ENCODE measurements at regions not wholly inside any gene's neighbourhood (a gene's known extent, or its start where the extent isn't known, plus 50 kb on each side); places are given as distances from the start of the nearest gene placed in this dataset.

GRCh38 chr1:184141361-184141880, 89.9 kb downstream of the TSEN15 start:
- DNase-seq (ENCODE audit: extremely low spot score, insufficient read length, low read depth) (no peak), FAIRE-seq (no peak)

DNA sequence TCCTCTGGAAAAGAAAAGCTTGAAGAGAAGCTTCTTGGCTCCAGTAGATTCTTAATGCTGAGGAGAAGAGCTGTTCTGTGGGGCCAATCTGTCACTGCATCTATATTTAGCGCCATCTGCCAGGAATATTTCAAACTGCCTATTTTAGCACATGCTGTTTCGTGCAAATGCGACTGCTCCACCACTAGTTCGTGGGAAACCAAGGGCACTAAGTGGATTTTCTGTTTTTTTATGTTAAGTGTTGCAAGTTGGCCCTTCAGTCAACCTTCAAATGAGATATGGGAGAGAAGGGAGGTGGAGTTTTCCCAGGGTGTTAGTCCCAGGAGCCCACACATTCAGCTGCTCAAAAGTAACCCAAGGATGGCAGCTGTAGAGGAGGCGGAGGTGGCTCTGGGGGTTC, 91.9 kb downstream of the TSEN15 start:
- FAIRE-seq = no peak
- no peak for DNase-seq (ENCODE audit: extremely low spot score, insufficient read length, low read depth)

GRCh38 chr1:184145083-184145482, 93.6 kb downstream of the TSEN15 start:
- FAIRE-seq (no peak), DNase-seq (ENCODE audit: extremely low spot score, insufficient read length, low read depth) (no peak)

DNA sequence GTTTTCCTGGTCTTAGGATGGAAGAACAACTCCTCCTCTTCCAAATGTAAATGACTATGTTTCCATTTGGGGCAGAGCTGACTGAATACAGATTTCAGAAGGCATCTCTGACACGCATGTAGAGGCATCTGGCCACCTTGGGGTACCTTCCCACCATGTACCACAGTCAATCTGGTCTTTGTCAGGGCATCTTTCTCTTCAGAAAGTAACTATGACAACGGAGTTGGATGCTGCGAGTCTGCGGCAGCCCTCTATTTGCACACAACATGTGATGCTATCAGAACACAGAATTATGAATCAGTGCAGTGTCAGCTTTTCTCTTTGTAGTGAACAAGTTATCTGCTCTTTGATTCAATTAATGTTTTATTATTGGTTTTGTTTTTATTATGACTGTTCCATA, 94.7 kb downstream of the TSEN15 start:
- FAIRE-seq (no peak), DNase-seq (ENCODE audit: extremely low spot score, insufficient read length, low read depth) (no peak)

DNA sequence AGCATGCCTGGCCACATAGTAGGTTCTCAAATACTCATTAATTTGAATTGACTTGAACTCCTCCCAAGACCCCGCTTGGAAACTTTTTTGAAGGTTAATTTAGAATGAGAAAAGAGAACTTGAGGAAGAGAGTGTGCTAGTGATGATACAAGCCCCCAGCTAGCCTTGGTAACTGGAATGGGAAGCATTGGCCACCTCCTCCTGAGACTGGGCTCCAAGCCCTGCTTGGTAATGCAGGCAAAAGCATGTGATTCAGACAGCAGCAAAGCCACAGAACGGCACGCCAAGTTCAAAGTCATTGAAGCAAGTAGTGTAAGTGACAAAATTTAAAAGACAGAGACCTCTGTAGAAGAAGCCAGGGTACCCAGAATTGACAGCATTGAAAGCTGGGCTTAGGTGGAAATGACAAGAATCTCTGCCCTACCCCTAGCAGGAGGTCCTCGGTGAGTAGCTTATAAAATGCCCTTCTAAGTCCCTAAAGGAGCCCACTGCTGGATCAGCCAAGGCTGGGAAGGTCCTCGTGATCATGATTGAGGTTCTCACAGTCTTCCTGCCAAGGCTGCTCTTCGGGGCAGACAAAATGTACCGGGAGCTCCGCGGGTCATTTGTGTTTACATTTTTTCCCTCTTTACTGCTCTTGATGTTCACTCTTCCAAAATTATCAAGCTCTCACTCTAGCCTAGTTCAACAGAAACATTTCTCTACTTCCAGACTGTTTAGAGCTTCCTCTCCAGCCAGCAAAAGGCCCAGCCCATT, 99.4 kb downstream of the TSEN15 start:
- DNase-seq (ENCODE audit: extremely low spot score, insufficient read length, low read depth) (no peak), FAIRE-seq (no peak)

DNA sequence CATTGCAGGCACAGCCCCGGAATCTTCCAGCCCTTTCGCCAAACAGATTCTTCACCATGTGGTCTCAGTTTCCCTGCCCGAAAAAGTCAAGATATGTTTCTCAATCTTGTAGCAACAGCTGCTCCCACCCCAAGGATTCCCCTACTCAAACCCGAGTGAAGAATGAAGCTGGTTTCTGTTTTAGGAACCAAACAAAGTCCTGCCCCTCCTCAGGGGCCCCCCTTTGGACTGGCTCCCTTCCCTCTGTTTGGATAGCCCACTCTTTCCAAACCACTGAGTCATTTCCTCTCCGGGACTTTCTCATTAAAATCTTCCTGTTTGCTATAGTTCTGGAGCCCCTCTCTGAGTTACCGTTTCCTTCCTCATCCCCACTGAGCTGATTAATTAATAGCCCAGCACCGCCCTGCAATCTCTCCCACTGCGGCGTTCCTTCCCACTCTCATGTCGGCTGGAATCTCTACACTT, 100.9 kb downstream of the TSEN15 start:
- no peak for DNase-seq (ENCODE audit: extremely low spot score, insufficient read length, low read depth)

GRCh38 chr1:184152974-184153373, 101.4 kb downstream of the TSEN15 start:
- FAIRE-seq = no peak
- DNase-seq (ENCODE audit: extremely low spot score, insufficient read length, low read depth) = no peak

More for the DNA sequence above, 100.9 kb downstream of the TSEN15 start:
- FAIRE-seq = no peak

DNA sequence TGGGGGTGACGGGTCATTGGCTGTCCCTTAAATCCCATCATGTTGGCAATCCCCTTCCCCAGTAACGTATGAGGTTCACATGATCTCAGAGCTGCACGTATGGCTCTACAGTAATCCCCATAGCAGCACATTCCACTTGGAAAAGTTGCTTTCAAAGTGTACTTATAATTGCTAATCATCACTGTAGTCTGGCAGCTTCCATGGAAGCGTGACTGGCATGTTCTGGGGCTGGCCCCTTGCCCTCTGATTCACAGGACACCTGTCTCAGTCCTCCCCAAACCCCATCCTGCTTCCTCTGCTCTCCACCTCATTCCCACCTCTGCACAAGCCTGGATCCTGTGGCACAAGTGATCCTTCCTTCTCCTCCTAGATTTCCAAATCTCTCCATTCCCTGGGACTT, 102.2 kb downstream of the TSEN15 start:
- no peak for FAIRE-seq

GRCh38 chr1:184156521-184157393, 105.2 kb downstream of the TSEN15 start:
- FAIRE-seq = no peak
- no peak for DNase-seq (ENCODE audit: extremely low spot score, insufficient read length, low read depth)

More for the DNA sequence above, 102.2 kb downstream of the TSEN15 start:
- DNase-seq (ENCODE audit: extremely low spot score, insufficient read length, low read depth) = no peak

DNA sequence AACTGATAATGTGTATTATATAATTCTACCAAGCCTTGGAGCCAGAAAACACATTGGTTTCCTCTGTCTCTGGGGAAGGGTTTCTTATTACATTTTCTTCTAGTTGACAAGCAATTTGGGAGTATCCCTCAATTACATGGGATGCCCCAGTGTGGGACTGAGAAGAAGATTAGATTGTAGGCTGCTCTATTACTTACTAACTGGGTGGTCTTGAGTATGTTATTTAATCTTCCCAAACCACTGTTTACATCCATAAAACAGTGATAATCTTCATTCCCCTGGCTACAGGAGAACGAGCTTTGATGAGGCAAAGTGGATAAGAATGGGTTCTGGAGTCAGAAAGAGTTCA, 105.8 kb downstream of the TSEN15 start:
- FAIRE-seq = no peak
- DNase-seq (ENCODE audit: extremely low spot score, insufficient read length, low read depth) = no peak

GRCh38 chr1:184158896-184159681, 107.6 kb downstream of the TSEN15 start:
- no peak for DNase-seq (ENCODE audit: extremely low spot score, insufficient read length, low read depth)
- FAIRE-seq = no peak

GRCh38 chr1:184160236-184160635, 108.7 kb downstream of the TSEN15 start:
- FAIRE-seq (no peak), DNase-seq (ENCODE audit: extremely low spot score, insufficient read length, low read depth) (no peak)

- FAIRE-seq = no peak
Measured at GRCh38 chr1:184161071-184161698, 109.7 kb downstream of the TSEN15 start.

DNA sequence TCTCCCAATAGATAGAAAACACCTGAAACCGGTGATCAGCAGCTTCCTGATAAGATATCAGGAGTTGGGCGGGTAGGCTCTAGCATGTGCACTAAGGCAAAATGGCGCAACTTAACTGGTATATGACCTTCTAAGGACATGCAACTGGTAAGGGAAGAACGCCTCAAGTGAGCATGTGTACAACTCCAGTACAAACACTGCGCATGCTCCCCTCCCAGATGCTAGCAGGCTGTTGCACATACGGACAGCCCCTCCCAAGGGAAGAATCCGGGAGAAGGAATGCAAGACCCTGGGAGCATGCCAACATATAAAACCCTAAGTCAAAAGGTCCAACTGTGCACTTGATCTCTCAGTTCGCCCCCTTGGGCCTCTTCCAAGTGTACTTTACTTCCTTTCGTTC, 110.8 kb downstream of the TSEN15 start:
- no peak for DNase-seq (ENCODE audit: extremely low spot score, insufficient read length, low read depth)
- FAIRE-seq = no peak

More at GRCh38 chr1:184161071-184161698, 109.7 kb downstream of the TSEN15 start:
- no peak for DNase-seq (ENCODE audit: extremely low spot score, insufficient read length, low read depth)

DNA sequence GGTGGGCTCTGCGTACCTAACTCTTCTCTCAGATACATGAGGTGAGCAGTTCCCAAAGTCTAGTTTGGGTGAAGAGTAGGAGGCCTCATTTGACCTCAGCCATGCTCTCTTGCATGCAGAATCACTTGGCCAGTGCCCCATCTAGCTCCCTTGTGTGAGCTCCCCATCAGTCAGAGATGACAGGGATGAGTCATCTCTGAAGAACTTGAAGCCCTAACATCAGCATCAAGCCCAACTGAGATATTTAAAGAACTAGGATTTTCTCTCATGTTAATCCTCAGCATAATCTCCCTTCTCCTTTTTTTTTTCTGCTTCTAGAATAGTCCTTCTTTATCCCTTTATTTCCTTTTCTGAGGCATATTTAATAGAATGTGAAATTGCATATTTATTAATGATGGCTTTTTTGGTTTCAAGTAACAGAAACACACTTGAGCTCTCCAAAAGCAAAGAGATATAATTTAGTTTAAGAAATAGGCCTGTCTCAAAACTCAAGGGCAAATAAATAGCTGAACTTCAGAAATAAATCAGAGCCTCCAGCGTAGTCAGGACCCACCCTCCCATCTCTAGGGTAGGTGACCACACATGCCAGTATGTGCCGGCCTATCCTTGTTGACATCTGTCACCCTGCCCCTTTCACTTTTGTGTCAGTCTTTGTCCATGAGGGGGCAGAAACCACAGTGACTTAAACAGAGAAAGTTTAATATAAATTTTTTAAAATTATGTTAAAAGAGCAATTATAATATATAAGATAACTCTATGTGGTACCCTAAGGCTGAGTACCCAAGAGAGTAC, 112.3 kb downstream of the TSEN15 start:
- FAIRE-seq = peak; percentile 79

DNA sequence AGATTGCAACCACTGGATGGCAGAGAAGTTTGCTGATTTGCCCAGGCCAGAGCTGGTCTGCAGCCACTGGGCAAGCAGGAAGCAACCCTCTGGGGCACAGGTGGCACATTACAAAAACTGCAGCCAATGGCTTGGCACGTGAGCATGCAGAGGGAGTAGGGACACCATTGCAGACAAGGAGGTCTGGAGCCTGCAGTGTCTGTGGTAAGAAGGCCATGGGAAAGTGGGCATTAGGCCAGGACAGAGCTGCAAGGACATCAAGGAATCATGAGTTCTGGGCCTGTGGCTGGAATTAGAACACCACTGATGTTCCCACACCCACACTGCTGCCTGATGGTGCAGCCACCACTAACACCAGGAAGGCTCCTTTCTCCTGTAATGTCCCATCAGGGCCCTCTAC, 113.0 kb downstream of the TSEN15 start:
- DNase-seq (ENCODE audit: extremely low spot score, insufficient read length, low read depth) (no peak), FAIRE-seq (no peak)

More for the DNA sequence above, 112.3 kb downstream of the TSEN15 start:
- DNase-seq (ENCODE audit: extremely low spot score, insufficient read length, low read depth) = peak; percentile 39

DNA sequence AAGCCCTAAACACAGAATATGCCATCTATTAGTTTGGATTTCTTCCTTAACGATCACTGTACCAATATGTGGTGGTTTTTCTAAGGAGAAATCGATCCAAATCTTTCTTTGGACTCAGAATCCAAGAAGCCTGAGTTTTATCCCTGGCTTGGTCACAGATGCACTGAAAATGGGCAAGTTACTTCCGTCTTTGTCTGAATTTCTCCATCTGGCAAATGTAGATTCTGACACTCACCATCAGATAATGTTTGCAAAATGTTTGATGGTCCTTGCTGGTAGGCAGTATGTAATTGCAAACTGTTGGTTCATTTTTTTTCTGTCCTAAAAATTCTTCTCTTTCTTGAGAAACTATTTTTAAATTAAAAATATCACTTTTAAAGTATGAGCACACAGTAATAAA, 115.0 kb downstream of the TSEN15 start:
- FAIRE-seq = no peak

DNA sequence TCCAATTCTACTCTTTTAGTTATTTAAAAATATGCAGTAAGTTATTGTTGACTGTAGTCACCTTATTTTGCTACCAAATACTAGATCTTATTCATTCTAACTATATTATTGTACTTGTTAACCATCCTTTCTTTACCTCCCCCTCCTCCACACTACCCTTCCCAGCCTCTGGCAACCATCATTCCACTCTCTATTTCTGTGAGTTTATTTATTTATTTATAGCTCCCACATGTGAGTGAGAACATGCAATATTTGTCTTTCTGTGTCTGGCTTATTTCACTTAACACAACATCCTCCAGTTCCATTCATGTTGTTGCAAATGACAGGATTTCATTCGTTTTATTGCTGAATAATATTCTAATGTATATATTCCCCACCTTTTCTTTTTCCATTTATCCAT, 115.8 kb downstream of the TSEN15 start:
- no peak for FAIRE-seq
- DNase-seq (ENCODE audit: extremely low spot score, insufficient read length, low read depth) = no peak

More for the DNA sequence above, 115.0 kb downstream of the TSEN15 start:
- DNase-seq (ENCODE audit: extremely low spot score, insufficient read length, low read depth) = no peak

GRCh38 chr1:184170719-184171118, 119.2 kb downstream of the TSEN15 start:
- no peak for DNase-seq (ENCODE audit: extremely low spot score, insufficient read length, low read depth)
- FAIRE-seq = no peak

Measured in GM18507 (cell line).